Endodermal cell (in vitro differentiated cells): ENCODE measurements at regions not wholly inside any gene's neighbourhood (a gene's known extent, or its start where the extent isn't known, plus 50 kb on each side); places are given as distances from the start of the nearest gene placed in this dataset.

Experiments
- DNase-seq: peaks from one replicate; pipeline ENCODE4 v3.0.0-alpha.2; 2017
- H3K27ac ChIP-seq: 2 replicates; pipeline ENCODE4 v1.5.1; 2013; ENCODE audit warnings: mild to moderate bottlenecking, low read depth, low read length, moderate library complexity
- H3K27me3 ChIP-seq: 2 replicates; pipeline ENCODE4 v1.6.1; 2013; ENCODE audit warnings: mild to moderate bottlenecking, low read length, moderate library complexity; ENCODE audit not compliant: insufficient read depth, control insufficient read depth, poor library complexity, severe bottlenecking
- H3K36me3 ChIP-seq: 2 replicates; pipeline ENCODE4 v1.7.0; 2013; ENCODE audit warnings: mild to moderate bottlenecking, low read length, moderate library complexity; ENCODE audit not compliant: control insufficient read depth, insufficient read depth
- H3K4me1 ChIP-seq: one replicate; pipeline ENCODE4 v1.7.0; 2013; ENCODE audit warnings: low read length; ENCODE audit not compliant: control insufficient read depth, insufficient read depth
- H3K4me3 ChIP-seq: 2 replicates; pipeline ENCODE4 v1.5.1; 2013; ENCODE audit warnings: mild to moderate bottlenecking, low read length, moderate library complexity
- H3K9ac ChIP-seq: 2 replicates; pipeline ENCODE4 v1.6.1; 2013; ENCODE audit warnings: mild to moderate bottlenecking, low read length, moderate library complexity; ENCODE audit not compliant: poor library complexity, severe bottlenecking; ENCODE audit errors: extremely low read depth
- H3K9me3 ChIP-seq: 2 replicates; pipeline ENCODE4 v1.6.1; 2013; ENCODE audit warnings: mild to moderate bottlenecking, low read length, moderate library complexity; ENCODE audit not compliant: control insufficient read depth
- H3K27ac Mint-ChIP-seq: 2 replicates; pipeline ENCODE4 v1.8.0; 2020; ENCODE audit warnings: mixed read lengths
- H3K27me3 Mint-ChIP-seq: 2 replicates; pipeline ENCODE4 v1.8.0; 2021; ENCODE audit warnings: mild to moderate bottlenecking, mixed read lengths; ENCODE audit not compliant: insufficient read depth
- H3K36me3 Mint-ChIP-seq: 2 replicates; pipeline ENCODE4 v1.8.0; 2020; ENCODE audit warnings: low read depth, mixed read lengths
- H3K4me1 Mint-ChIP-seq: 2 replicates; pipeline ENCODE4 v1.8.0; 2020; ENCODE audit warnings: mixed read lengths
- H3K4me3 Mint-ChIP-seq: 2 replicates; pipeline ENCODE4 v1.8.0; 2020; ENCODE audit warnings: mild to moderate bottlenecking, moderate library complexity, mixed read lengths
- H3K9me3 Mint-ChIP-seq: 2 replicates; pipeline ENCODE4 v1.8.0; 2020; ENCODE audit warnings: mild to moderate bottlenecking, mixed read lengths
- WGBS, 2 experiments: methylation state at CpG; one replicate each; pipeline versions ENCODE4 v1.1.5 to v1.1.7; 2013; ENCODE audit warnings: missing lambda C conversion rate in 2 of 2, mixed read lengths in 1 of 2; ENCODE audit not compliant: insufficient coverage in 1 of 2, insufficient read length in 1 of 2; 5-methylcytosine and 5-hydroxymethylcytosine counted together
- TF ChIP-seq, protein P1 (sequence below): fragments of 200-600 bp; sonication (generic); conservative IDR thresholded peaks from 2 replicates; pipeline ENCODE4 v1.5.0; 2021; ENCODE audit warnings: antibody characterized with exemption, mild to moderate bottlenecking

DNA sequence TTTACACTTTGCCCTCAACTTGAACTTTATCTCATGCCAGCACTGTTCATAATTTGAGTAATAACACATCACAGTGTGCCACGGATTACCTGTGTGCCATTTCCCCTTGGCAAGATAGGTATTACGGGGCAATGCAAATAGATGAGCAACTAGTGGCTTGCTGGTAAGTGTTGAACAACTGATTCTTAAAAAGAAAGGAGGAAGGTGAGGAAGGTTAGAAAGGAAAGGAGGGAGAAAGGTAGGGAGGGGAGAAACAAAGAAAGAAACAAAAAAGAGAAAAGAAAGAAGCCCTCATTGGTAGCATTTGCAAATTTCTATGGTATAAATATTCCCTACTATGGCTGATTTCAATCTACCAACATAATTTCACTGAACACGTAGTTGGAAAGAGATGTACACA is 118.2 kb upstream of the OLIG2 start:
- Histone ChIP-seq H3K4me3 (no peak overlapping the region), H3K4me1 (no peaks in the 10 kb centered on the region), H3K36me3 (no peaks in the 10 kb centered on the region), H3K27ac (no peak overlapping the region), H3K9me3 (no peaks in the 10 kb centered on the region), H3K27me3 (no peaks in the 10 kb centered on the region), H3K9ac (no peak overlapping the region)
- Mint-ChIP-seq H3K36me3 (no peaks in the 10 kb centered on the region), H3K9me3 (peaks cover 1% of the 10 kb centered on the region), H3K4me1 (peaks cover 5% of the 10 kb centered on the region), H3K27ac (no peak overlapping the region), H3K4me3 (no peak overlapping the region), H3K27me3 (peaks cover 14% of the 10 kb centered on the region)
- TF ChIP-seq, protein P1, sequence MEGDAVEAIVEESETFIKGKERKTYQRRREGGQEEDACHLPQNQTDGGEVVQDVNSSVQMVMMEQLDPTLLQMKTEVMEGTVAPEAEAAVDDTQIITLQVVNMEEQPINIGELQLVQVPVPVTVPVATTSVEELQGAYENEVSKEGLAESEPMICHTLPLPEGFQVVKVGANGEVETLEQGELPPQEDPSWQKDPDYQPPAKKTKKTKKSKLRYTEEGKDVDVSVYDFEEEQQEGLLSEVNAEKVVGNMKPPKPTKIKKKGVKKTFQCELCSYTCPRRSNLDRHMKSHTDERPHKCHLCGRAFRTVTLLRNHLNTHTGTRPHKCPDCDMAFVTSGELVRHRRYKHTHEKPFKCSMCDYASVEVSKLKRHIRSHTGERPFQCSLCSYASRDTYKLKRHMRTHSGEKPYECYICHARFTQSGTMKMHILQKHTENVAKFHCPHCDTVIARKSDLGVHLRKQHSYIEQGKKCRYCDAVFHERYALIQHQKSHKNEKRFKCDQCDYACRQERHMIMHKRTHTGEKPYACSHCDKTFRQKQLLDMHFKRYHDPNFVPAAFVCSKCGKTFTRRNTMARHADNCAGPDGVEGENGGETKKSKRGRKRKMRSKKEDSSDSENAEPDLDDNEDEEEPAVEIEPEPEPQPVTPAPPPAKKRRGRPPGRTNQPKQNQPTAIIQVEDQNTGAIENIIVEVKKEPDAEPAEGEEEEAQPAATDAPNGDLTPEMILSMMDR = no peak
- no peak for DNase-seq
- WGBS, 2 experiments = 91 to 100% methylated on average over 3 of the region's 3 CpGs

DNA sequence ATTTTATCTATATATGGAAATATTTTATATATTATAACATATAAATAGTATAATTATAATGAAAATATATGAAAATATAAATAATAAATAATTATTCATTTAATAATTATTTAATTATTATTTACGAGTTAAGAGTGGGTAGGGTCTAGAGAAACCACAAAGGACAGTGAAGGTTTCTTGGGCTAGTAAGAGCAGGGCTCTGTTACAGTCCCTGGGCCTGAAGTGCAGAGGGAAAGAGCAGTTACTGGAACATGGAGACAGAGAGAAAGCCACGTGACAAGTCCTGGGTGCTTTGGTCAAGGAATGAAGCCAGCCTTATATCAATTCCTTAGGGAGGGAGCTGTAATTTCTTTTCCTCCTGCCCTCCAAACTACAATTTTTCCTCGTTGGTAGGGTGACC is 117.2 kb upstream of the OLIG2 start:
- peaks cover 1% of the 10 kb centered on the region for H3K9me3 Mint-ChIP-seq
- H3K9me3 ChIP-seq = no peaks in the 10 kb centered on the region
- H3K27me3 ChIP-seq = no peaks in the 10 kb centered on the region
- no peaks in the 10 kb centered on the region for H3K36me3 Mint-ChIP-seq
- WGBS, 2 experiments = 89% methylated on average over 3 of the region's 3 CpGs; no CpG with 5 or more reads in 1 of the 2 experiments
- H3K4me3 Mint-ChIP-seq = no peak overlapping the region
- no peak overlapping the region for H3K9ac ChIP-seq
- H3K4me1 Mint-ChIP-seq = no peaks in the 10 kb centered on the region
- H3K4me3 ChIP-seq = no peak overlapping the region
- peaks cover 11% of the 10 kb centered on the region for H3K27me3 Mint-ChIP-seq
- H3K27ac Mint-ChIP-seq = no peak overlapping the region
- TF ChIP-seq, protein P1 = no peak
- no peaks in the 10 kb centered on the region for H3K36me3 ChIP-seq
- H3K27ac ChIP-seq = no peak overlapping the region
- DNase-seq = no peak
- H3K4me1 ChIP-seq = no peaks in the 10 kb centered on the region

DNA sequence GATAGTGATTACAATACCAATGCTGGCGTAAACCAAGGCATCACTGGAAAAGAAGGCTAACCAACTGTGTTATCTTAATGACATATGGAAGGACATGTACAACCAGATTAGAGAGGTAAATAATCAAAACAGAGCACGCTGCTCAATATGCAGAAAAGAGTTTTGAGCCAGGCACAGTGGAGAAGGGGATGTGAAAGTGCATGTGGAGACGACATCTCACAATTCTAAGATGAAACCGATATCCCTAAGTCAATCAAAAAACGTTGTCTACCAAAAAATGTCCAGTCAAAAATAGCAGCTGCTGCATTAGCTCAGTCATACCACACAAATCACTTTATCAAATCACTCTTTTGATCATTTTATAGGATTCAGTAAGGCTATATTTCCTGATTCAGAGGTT is 116.3 kb upstream of the OLIG2 start:
- Histone ChIP-seq H3K27me3 (no peaks in the 10 kb centered on the region), H3K36me3 (no peaks in the 10 kb centered on the region), H3K9me3 (no peaks in the 10 kb centered on the region), H3K27ac (no peak overlapping the region), H3K4me3 (no peak overlapping the region), H3K9ac (no peak overlapping the region), H3K4me1 (no peaks in the 10 kb centered on the region)
- H3K4me1 Mint-ChIP-seq = no peaks in the 10 kb centered on the region
- no peak for DNase-seq
- H3K9me3 Mint-ChIP-seq = peaks cover 1% of the 10 kb centered on the region
- H3K4me3 Mint-ChIP-seq = no peak overlapping the region
- no peaks in the 10 kb centered on the region for H3K36me3 Mint-ChIP-seq
- H3K27me3 Mint-ChIP-seq = peaks cover 11% of the 10 kb centered on the region
- no peak overlapping the region for H3K27ac Mint-ChIP-seq
- TF ChIP-seq, protein P1 = no peak
- WGBS, 2 experiments = 83 to 94% methylated on average over 5 of the region's 5 CpGs
